ENCODE measurements at regions not wholly inside any gene's neighbourhood (a gene's known extent, or its start where the extent isn't known, plus 50 kb on each side); places are given as distances from the start of the nearest gene placed in this dataset.

DNA sequence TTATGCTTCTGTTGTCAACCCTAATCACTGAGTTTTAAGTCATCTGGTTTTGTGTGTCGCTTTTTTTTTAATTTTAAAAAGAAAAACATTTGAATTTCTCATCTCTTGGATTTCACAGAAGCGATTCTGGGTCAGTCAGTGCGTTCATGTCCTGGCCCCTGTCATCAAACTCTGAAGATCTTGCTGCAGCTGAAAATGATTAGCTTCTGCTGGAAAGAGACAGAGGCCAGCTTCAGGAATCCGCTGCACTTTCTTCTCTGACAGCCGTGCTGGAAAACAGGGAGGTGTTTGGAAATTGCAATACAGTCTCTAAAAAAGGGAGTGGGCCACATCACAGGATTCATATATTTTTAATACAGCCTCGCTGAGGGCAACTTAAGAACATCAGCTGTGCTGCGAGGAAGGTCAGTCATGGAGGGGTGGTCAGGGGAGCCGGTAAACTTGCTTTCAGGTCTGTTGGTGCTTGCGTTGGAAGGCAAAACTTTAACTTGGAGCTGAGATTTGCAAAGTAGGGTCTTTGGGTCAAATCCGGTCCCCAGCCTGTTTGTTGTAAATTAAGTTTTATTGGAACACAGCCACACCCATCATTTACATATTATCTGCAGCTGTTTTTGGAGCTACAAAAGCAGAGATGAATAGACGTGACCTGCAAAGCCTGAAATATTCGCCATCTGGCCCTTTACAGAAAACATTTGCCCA is 190.8 kb downstream of the AACS start:
- TF ChIP-seq, protein P1, sequence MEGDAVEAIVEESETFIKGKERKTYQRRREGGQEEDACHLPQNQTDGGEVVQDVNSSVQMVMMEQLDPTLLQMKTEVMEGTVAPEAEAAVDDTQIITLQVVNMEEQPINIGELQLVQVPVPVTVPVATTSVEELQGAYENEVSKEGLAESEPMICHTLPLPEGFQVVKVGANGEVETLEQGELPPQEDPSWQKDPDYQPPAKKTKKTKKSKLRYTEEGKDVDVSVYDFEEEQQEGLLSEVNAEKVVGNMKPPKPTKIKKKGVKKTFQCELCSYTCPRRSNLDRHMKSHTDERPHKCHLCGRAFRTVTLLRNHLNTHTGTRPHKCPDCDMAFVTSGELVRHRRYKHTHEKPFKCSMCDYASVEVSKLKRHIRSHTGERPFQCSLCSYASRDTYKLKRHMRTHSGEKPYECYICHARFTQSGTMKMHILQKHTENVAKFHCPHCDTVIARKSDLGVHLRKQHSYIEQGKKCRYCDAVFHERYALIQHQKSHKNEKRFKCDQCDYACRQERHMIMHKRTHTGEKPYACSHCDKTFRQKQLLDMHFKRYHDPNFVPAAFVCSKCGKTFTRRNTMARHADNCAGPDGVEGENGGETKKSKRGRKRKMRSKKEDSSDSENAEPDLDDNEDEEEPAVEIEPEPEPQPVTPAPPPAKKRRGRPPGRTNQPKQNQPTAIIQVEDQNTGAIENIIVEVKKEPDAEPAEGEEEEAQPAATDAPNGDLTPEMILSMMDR (IDR thresholded peaks at IDR 0.05; ENCODE audit: borderline replicate concordance, control extremely low read depth, extremely low read depth, insufficient read depth, missing control alignments): no peak
- no peak for DNase-seq (ENCODE audit: low spot score)
- in situ Hi-C loops (cut with MboI; ENCODE audit: low sequenced_read_pairs, unreplicated experiment): no loop called here

DNA sequence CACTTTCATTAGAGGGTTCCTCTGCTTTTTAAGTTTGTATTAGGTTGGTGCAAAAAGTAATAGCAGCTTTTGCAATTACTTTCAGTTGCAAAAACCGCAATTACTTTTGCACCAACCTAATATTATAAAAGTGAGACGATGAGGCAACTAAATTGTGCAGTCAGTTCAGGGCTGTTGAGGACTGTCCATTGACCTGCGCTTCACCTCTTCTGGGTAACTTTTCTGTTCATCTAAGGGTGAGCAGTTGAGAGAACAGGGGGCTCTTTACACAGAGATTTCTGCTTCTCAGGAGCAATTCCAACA is 191.3 kb downstream of the AACS start:
- no peak for DNase-seq (ENCODE audit: low spot score)
- in situ Hi-C loops (cut with MboI; ENCODE audit: low sequenced_read_pairs, unreplicated experiment): no loop called here
- TF ChIP-seq, protein P1 (IDR thresholded peaks at IDR 0.05; ENCODE audit: borderline replicate concordance, control extremely low read depth, extremely low read depth, insufficient read depth, missing control alignments): no peak

DNA sequence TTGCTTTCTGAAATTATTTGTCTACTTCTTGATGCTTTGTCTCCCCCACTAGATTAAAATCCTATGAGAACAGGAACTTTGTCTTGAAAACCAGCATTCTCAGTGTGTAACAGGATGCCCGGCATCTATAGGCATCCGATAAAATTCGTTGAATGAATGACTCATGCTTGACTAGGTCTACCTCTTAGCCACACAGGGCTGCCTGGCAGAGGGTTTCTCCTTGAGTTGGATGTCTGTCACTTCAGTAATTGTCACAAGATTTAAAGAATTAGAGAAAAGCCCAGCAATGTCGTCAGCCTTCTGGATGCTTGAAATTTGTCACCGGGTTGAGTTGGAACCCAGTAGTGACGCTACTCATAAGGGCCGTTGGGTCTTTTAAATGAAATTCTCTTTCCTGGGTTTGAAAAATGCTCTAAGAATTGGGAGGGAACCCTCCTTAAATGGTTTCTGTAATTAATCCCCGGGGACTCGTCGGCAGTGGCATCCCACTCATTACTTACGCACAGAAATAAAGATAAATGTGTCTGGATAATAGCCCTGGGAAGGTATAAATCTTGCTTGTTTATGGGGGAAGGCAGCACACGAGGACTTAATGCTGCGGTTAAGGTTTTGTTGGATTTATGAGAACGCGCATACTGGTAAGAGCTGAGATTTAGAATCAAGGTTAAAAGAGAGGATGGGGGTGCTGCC is 194.1 kb downstream of the AACS start:
- TF ChIP-seq, protein P1 (IDR thresholded peaks at IDR 0.05; ENCODE audit: borderline replicate concordance, control extremely low read depth, extremely low read depth, insufficient read depth, missing control alignments): no peak
- DNase-seq (ENCODE audit: low spot score): no peak
- in situ Hi-C loops (cut with MboI; ENCODE audit: low sequenced_read_pairs, unreplicated experiment): no loop called here

DNA sequence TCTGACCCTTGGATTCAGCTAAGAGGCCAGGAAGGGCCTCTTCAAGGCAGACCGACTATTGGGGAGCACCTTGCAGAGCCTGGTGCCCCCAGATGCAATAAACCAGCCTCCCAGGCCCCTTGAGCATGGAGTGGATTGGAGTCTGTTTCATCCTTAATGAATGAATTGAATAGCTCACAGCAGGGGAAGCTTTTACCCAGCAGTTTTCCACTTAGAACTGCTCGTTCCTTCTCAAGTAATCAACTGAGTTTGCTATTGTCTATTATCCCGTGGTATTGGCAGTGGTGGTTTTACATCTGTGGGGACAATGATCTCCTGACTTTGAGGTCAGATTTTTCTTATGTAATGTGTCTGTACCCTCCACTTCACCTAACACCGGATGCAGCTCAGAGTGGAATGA is 197.6 kb downstream of the AACS start:
- DNase-seq (ENCODE audit: low spot score): no peak
- in situ Hi-C loops (cut with MboI; ENCODE audit: low sequenced_read_pairs, unreplicated experiment): no loop called here
- TF ChIP-seq, protein P1 (IDR thresholded peaks at IDR 0.05; ENCODE audit: borderline replicate concordance, control extremely low read depth, extremely low read depth, insufficient read depth, missing control alignments): no peak

DNA sequence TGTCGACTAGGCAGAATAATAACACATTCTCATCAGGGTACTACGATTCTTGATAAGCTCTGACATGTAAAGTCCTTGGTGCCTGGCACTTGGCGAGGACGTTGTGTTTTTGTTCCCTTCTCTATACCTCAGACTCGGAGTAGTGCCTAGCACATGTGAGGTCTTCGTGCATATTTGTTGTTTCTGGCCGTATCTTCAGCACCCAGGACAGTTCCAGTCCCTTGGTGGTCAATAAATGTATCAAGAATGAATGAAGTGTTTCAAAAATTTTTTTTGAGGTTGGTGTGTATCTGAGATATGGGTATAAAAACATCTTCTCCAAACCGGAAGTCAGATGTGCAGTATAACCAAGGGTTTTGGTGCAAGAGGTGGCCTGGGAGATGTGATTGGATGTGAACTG is 198.2 kb downstream of the AACS start:
- TF ChIP-seq, protein P1 (IDR thresholded peaks at IDR 0.05; ENCODE audit: borderline replicate concordance, control extremely low read depth, extremely low read depth, insufficient read depth, missing control alignments): no peak
- no peak for DNase-seq (ENCODE audit: low spot score)
- in situ Hi-C loops (cut with MboI; ENCODE audit: low sequenced_read_pairs, unreplicated experiment): no loop called here

DNA sequence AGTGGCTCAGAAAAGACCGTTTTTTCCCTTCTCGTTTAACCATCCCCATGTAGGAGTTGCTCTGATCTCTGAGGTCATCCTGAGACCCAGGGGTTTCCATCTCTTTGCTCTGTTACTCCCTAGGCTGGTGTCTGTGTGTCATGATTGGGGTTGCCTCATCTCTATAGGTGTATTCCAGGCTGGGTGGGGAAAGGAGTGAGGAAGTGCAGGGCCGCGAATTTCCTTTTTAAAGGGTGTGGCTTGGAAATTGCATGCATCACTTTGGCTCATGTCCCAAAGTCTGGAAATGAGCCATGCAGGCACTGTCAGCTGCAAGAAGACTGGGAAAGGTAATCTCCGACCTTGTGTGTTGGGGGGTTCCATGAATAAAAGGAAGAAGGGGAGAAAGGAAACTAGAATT is 201.9 kb downstream of the AACS start:
- in situ Hi-C loops (cut with MboI; ENCODE audit: low sequenced_read_pairs, unreplicated experiment): no loop called here
- TF ChIP-seq, protein P1 (IDR thresholded peaks at IDR 0.05; ENCODE audit: borderline replicate concordance, control extremely low read depth, extremely low read depth, insufficient read depth, missing control alignments): no peak
- no peak for DNase-seq (ENCODE audit: low spot score)

All from GM13976 (cell line).